B cell (primary cell): ENCODE measurements at regions not wholly inside any gene's neighbourhood (a gene's known extent, or its start where the extent isn't known, plus 50 kb on each side); places are given as distances from the start of the nearest gene placed in this dataset.

Experiments used
- EZH2 ChIP-seq: IDR thresholded peaks from 2 replicates; pipeline ENCODE4 v1.6.1; 2012; ENCODE audit warnings: borderline replicate concordance, low read depth, mild to moderate bottlenecking, moderate library complexity, low read length; ENCODE audit not compliant: insufficient read depth, poor library complexity, severe bottlenecking
- TF ChIP-seq, protein P1 (sequence below): fragments of 200-600 bp; IDR thresholded peaks from one replicate; pipeline ENCODE4 v1.8.0; 2022; ENCODE audit warnings: antibody characterized with exemption, mild to moderate bottlenecking

DNA sequence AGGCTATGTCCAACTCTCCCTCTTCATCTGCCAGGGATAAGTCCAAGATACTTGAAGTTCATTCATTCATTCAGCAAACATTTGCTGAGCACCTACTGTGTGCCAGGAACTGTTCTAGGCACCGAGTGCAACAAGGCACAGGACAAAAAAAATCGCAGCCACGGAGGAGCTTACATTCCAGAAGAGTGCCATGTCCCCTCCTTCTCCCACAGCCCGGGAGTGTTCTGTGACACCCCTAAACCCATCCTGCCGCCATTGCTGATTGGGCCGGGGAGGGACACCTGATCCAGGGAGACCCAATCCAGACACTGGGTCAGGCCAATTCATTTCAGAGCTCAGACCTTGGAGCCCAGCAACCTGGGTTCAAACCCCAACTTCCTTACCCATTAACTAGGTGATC is 58.1 kb upstream of the NEURL1B start:
- no peak for TF ChIP-seq EZH2
- TF ChIP-seq, protein P1, sequence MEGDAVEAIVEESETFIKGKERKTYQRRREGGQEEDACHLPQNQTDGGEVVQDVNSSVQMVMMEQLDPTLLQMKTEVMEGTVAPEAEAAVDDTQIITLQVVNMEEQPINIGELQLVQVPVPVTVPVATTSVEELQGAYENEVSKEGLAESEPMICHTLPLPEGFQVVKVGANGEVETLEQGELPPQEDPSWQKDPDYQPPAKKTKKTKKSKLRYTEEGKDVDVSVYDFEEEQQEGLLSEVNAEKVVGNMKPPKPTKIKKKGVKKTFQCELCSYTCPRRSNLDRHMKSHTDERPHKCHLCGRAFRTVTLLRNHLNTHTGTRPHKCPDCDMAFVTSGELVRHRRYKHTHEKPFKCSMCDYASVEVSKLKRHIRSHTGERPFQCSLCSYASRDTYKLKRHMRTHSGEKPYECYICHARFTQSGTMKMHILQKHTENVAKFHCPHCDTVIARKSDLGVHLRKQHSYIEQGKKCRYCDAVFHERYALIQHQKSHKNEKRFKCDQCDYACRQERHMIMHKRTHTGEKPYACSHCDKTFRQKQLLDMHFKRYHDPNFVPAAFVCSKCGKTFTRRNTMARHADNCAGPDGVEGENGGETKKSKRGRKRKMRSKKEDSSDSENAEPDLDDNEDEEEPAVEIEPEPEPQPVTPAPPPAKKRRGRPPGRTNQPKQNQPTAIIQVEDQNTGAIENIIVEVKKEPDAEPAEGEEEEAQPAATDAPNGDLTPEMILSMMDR, result no peak
